NCI-H82 treated with DMSO at 0.1 percent for 48 hours (cell line): ENCODE measurements at regions not wholly inside any gene's neighbourhood (a gene's known extent, or its start where the extent isn't known, plus 50 kb on each side); places are given as distances from the start of the nearest gene placed in this dataset.
A peak's percentile ranks its signal among the peaks of the same experiment; 100 is the strongest.

ENCODE experiments used
- DNase-seq: peaks from one replicate; lab custom pipeline; 2025; ENCODE audit not compliant: unreplicated experiment; lab: John Stamatoyannopoulos, UW

DNA sequence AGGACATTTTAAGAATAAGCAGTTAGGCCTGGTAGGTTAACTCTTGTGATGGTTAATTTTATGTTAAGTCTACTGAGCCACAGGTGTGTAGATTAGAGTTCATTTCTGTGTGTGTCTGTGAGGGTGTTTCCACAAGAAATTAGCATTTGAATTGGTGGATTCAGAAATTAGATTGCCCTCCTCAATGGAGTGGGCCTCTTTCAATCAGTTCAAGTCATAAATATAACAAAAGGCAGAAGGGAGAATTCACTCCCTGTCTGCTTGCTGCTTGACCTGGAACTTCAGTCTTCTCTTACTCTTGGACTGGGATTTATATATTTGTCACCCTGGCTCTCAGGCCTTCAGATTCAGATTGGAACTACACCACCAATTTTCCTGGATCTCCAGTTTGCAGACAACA is 55.3 kb upstream of the POM121L12 start:
- no peak for DNase-seq

DNA sequence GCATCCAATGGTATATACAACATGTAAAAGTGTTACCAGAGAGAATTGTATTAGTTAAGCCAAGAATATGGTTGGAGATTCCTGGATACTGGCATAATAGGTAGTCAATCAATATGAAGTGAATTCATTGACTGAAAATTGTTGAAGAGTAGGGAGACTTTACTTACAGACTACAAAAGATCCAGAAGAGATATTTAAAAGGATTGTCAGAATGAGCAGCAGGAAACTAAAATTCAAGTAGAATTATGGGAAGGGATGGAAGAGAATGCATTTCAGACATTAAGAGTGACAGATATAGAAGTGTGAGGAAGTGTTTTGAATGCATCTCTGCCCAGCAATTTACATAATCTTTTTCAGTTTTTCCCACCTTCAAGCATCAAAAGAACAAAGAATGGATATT is 62.3 kb upstream of the POM121L12 start:
- DNase-seq, result no peak

DNA sequence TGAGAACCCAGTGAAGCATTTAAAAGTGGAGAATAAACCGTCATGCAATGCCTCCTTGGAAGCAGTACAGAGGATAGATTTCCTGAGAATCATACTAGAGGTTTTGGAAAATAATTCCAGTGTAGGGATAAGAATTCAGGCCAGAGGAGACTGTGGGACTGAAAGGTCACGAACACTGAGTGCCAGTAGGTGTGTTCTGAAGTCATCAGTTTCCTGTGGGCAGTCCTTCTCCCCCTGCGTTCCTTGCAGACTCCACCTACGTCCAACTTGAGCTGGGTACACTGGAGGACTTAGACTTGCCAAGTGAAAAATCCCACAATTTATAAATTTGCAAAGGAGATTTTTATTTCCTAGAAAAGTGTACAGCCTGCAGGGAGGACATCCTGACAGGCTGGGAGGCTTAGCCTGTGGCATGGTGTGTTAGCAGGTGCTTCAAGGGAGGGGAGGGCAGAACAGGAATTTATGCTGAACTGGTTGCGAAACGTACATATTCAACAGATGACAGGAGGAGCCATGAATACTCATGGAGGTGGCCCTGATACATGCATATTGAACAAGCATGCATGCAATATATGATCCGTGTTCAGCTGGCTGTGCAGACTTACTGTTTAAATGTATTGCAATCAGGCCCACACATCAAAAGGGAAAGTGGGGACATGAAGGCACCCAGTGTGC is 72.9 kb upstream of the POM121L12 start:
- DNase-seq, result no peak

DNA sequence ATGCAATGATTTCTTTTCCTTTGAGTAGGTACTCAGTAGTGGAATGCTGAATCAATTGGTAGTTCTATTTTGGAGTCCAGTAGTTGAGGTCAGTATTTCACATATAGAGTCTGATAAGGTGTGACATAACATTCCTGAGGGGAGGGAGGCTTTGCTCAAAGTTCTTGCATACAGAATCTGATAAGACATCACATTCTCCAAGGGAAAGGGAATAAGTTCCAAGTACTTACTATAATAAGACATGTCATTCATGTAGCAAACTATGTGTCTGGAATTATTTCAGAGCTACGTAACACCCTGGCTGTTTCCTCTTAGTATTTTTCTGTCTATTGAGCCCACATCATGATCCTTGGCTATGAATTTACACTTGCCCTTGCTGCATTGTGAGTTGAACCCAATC is 74.3 kb upstream of the POM121L12 start:
- no peak for DNase-seq

GRCh38 chr7:52959878-52960660 is 75.4 kb upstream of the POM121L12 start:
- no peak for DNase-seq

- no peak for DNase-seq
Observed at GRCh38 chr7:52959336-52959735, 76.1 kb upstream of the POM121L12 start.

DNA sequence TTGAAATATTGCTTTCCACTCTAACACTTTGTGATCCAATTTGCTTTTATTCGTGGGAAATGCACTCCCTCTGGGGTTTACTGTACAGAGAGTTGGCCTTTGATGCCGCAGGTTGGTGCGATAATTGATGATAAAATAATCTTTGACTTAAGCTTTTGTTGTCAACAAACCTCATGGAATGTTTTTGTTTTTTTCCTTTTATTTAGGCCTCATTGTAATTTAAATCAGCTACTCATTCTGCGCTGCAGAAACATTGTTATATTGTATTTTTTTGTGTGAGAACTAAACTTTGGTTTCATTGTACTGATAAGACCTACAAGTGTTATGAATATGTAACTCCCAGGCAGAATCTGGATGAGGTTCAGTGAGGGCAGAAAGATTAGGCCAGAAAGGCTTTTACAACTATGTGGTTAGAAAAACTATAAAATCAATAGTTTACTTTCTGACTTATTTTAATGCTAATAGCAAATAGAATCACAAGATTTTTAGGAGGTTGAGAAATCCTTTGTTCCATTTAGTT is 76.8 kb upstream of the POM121L12 start:
- no peak for DNase-seq

- DNase-seq, result no peak
Observed at GRCh38 chr7:52956379-52956915, 79.0 kb upstream of the POM121L12 start.

GRCh38 chr7:52955522-52955921 is 79.9 kb upstream of the POM121L12 start:
- DNase-seq, result no peak

GRCh38 chr7:52944921-52945320 is 90.5 kb upstream of the POM121L12 start:
- no peak for DNase-seq

DNA sequence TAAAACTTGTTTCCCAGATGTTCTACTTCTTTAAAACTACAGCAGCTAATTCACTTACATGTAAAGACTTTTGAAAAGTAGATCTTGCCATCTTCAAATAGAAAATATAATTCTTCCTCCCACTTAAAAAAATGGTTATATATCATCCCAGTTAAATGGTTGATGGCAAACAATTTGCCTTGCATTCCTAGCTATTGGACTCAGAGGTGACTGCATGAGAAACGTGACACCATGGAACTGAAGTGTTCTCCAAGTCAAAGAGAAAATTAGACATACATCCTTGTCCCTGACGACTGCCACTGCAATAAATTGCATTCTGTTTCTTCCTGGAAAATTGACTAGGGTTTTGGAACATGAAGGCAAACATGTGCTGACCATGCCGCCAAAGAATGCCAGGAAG is 95.0 kb upstream of the POM121L12 start:
- DNase-seq, result no peak

DNA sequence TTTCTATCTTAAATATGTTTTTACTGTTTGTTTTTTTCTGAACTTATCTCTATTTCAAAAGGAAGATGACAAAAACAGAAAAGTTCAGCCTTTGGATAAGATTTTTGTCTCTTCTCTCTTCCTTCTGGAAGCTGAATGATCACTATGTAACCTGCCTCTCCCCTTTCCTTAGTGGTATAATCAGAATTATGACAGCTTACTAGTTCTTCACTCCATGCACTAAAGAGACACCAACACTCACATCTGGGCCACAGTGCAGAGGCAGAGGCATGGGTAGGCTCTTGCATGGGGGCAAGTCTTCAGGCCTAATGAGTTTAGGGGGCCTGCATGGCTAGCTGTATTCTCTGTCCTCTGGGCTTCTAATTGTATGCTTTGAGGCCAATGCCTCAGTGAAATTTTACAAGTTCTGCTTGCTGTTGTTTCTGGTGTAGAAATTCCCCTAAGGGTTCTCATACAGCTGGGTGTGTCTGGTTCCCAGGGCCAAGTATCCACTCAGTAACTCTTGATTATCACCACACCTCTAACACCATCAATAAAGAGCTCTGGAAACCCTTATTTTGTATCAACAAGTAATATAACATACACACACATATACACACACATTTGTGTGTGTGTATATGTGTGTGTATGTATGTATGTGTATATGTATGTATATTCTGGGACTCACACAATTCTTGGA is 96.8 kb upstream of the POM121L12 start:
- no peak for DNase-seq

- peak; percentile 9 for DNase-seq
Observed at GRCh38 chr7:52936750-52937149, 98.7 kb upstream of the POM121L12 start.

DNA sequence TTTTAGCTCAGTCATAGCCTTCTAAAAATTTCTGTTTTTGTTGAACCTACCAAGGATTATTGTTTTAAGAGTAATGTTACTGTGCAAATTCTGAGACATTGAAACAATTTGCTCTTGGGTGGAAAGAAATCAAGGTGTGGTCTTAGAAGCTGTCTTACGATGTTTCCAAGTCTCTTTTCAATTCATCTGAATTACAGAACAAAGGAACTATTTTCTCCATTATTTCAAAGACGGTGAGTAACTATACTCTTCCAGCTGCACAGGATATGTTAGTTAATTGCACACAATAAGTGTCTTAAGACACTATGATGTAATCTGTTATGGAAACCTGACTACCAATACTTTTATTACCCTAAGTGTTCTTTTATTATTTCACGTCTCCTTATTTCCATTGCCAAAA is 106.8 kb upstream of the POM121L12 start:
- DNase-seq, result no peak

- DNase-seq, result no peak
Observed at GRCh38 chr7:52925332-52925731, 110.1 kb upstream of the POM121L12 start.

DNA sequence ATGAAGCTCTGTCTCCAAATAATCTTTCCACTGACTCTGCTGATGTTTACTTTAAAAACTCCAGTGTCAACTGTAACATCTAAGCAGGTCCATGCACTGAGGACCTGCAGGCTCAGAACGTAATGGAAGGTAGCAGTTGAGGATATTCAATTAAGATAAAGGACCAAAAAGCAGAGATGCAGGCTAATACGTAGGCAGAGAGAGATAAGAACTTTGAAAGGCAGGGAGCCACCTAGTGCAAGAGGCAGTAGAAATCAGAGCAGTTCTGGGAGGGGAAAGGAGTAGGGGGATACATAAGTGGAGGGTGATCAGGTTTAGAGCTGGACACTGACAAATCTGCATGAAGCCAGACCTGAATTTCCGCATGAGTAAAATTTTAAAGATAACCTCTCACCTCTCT is 114.5 kb upstream of the POM121L12 start:
- DNase-seq, result no peak

- no peak for DNase-seq
Observed at GRCh38 chr7:52917982-52918578, 117.4 kb upstream of the POM121L12 start.

GRCh38 chr7:52911795-52912194 is 123.6 kb upstream of the POM121L12 start:
- DNase-seq, result no peak

GRCh38 chr7:52911326-52911725 is 124.1 kb upstream of the POM121L12 start:
- no peak for DNase-seq

DNA sequence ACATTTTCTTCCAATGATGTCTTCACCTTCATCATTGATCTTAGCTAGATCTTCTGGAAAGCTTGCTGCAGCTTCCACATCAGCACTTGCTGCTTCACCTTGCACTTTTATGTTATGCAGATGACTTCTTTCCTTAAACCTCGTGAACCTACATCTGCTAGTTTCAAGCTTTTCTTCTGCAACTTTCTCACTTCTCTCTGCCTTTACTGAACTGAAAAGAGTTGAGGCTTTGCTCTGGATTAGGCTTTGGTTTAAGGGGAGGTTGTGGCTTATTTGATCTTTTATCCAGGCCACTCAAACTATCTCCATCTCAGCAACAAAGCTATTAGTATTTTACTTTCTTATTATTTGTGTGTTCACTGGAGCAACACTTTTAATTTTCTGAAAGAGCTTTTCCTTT is 125.5 kb upstream of the POM121L12 start:
- no peak for DNase-seq

GRCh38 chr7:52909131-52909530 is 126.3 kb upstream of the POM121L12 start:
- DNase-seq, result no peak
